Tibial nerve (tissue), 4 donors: ENCODE measurements at regions not wholly inside any gene's neighbourhood (a gene's known extent, or its start where the extent isn't known, plus 50 kb on each side); places are given as distances from the start of the nearest gene placed in this dataset.

Experiments
- DNase-seq, 2 donors: peaks; one replicate each; pipeline ENCODE4 v3.0.0-alpha.2; 2019; ENCODE audit warnings: low spot score in 2 of 2
- H3K27ac ChIP-seq, 4 donors: fragments of 200-600 bp; sonication (generic) in 3 of 4; one replicate each; pipeline ENCODE4 v1.5.1; 2017 to 2019; ENCODE audit warnings: mild to moderate bottlenecking in 1 of 4
- H3K27me3 ChIP-seq, 2 donors: fragments of 200-600 bp; sonication (generic) in 1 of 2; one replicate each; pipeline versions ENCODE4 v1.5.1 to v1.6.0; 2017 to 2019
- H3K36me3 ChIP-seq, 3 donors: fragments of 200-600 bp; sonication (generic); one replicate each; pipeline ENCODE4 v1.5.1; 2018 to 2019
- H3K4me1 ChIP-seq, 4 donors: fragments of 200-600 bp; sonication (generic) in 3 of 4; one replicate each; pipeline ENCODE4 v1.5.1; 2017 to 2019
- H3K4me3 ChIP-seq, 4 donors: fragments of 200-600 bp; sonication (generic) in 3 of 4; one replicate each; pipeline ENCODE4 v1.5.1; 2017 to 2019; ENCODE audit warnings: mild to moderate bottlenecking in 1 of 4, moderate library complexity in 1 of 4
- H3K9me3 ChIP-seq, 4 donors: fragments of 200-600 bp; sonication (generic) in 3 of 4; one replicate each; pipeline ENCODE4 v1.5.1; 2017 to 2019
- EP300 ChIP-seq, 2 donors: sonication (generic); formaldehyde crosslinking; IDR thresholded peaks; one replicate each; pipeline ENCODE4 v1.6.1; 2017; ENCODE audit warnings: antibody characterized with exemption in 2 of 2, mild to moderate bottlenecking in 1 of 2
- POLR2A ChIP-seq, 2 donors: fragments of 450-650 bp; IDR thresholded peaks; one replicate each; pipeline ENCODE4 v1.6.1; 2017; ENCODE audit warnings: antibody characterized with exemption in 2 of 2, mild to moderate bottlenecking in 2 of 2, moderate library complexity in 2 of 2
- WGBS, 2 donors: methylation state at CpG; one replicate each; pipeline ENCODE4 v1.1.5; 2018; 5-methylcytosine and 5-hydroxymethylcytosine counted together
- TF ChIP-seq, protein P1 (sequence below), 5 experiments: fragments of 200-600 bp in 3 of 5; fragments of 450-650 bp in 2 of 5; sonication (generic) in 3 of 5; IDR thresholded peaks; one replicate each; pipeline ENCODE4 v1.5.1; 2016 to 2019; ENCODE audit warnings: antibody characterized with exemption in 5 of 5, mild to moderate bottlenecking in 3 of 5, moderate library complexity in 2 of 5

DNA sequence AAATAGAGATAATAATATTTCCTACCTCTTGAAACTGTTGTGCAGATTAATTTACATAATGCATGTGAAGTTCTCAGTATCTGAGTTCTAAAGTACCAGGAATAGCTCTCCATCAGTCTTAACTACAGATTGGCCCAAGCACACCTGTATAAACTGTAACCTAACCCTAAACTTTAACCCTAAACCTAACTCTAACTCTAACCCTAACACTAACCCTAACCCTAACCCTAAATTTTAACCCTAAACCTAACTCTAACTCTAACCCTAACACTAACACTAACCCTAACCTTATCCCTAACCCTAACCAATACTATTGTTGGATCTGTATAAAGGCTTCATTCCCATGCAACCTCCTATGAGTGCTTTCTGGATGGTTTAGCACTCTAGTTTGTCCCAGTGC lies 1445.9 kb upstream of the TENM4 start:
- no peaks in the 10 kb centered on the region for H3K27me3 ChIP-seq
- H3K36me3 ChIP-seq = no peaks in the 10 kb centered on the region
- TF ChIP-seq, protein P1, sequence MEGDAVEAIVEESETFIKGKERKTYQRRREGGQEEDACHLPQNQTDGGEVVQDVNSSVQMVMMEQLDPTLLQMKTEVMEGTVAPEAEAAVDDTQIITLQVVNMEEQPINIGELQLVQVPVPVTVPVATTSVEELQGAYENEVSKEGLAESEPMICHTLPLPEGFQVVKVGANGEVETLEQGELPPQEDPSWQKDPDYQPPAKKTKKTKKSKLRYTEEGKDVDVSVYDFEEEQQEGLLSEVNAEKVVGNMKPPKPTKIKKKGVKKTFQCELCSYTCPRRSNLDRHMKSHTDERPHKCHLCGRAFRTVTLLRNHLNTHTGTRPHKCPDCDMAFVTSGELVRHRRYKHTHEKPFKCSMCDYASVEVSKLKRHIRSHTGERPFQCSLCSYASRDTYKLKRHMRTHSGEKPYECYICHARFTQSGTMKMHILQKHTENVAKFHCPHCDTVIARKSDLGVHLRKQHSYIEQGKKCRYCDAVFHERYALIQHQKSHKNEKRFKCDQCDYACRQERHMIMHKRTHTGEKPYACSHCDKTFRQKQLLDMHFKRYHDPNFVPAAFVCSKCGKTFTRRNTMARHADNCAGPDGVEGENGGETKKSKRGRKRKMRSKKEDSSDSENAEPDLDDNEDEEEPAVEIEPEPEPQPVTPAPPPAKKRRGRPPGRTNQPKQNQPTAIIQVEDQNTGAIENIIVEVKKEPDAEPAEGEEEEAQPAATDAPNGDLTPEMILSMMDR (IDR thresholded peaks at IDR 0.05) = no peak
- TF ChIP-seq POLR2A (IDR thresholded peaks at IDR 0.05) = no peak
- TF ChIP-seq EP300 (IDR thresholded peaks at IDR 0.05) = no peak
- no peaks in the 10 kb centered on the region for H3K4me1 ChIP-seq
- no peak overlapping the region for H3K27ac ChIP-seq
- no peak overlapping the region for H3K4me3 ChIP-seq
- DNase-seq = no peak
- no peaks in the 10 kb centered on the region for H3K9me3 ChIP-seq

DNA sequence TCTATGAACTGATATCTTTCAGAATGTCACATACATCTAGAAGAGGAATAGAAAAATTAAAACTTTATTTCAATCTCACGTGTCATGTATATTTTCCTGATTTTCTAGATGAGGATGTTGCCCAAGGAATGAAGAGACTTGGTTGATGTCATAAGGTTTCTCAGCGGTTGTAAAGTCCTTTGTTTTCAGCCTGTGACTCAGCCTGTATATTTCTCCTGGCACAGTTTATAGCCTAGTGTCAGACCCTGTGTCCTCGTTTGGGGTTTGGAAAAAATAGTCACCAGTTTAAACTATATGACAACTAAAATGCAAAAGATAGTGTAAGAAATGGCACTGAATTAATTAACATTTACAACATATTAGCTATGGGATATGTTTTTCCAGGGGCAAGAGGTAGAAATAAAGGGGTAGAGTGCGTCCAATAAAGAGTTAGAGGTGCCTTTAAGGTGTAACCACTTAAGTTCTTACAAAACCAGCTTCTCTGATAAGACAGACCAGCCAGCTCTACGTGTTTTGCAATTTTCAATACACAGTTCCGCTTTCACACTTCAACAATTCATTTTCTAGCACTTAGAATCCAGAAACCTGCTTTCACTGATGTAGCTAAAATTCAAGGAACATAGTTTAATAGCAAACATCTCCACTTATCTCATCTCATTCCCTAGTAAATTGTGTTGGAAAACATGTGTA lies 1432.6 kb upstream of the TENM4 start:
- TF ChIP-seq EP300 (IDR thresholded peaks at IDR 0.05) (no peak), POLR2A (IDR thresholded peaks at IDR 0.05) (no peak)
- TF ChIP-seq, protein P1 (IDR thresholded peaks at IDR 0.05) = no peak

DNA sequence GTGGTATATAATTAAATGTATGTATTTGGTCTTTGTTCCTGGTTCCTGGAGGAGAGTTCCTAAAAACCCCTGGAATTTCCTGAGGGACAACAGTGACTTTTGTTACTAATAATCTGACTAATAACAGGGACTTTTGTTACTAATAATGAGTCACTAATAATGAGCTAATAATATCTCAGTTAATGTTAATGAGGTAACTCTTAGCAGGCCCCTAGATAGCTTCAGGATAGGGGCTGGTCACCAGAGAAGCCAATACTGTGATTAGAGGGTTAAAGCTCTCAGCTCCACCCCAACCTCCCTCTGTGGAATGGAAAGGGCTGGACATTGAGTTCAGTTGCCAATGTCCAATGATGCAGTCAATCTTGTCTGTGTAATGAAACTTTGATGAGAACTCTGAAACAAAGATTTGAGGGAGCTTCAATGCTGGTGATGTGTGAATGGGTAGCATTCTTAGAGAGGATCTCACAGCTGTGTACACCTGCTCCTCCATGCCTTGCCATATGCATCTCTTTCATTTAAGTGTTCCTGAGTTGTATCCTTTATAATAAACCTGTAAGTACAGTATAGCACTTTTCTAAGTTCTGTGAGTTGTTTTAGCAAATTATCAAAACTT lies 1431.4 kb upstream of the TENM4 start:
- H3K27me3 ChIP-seq = no peaks in the 10 kb centered on the region
- no peak overlapping the region for H3K27ac ChIP-seq
- no peak overlapping the region for H3K4me3 ChIP-seq
- DNase-seq = no peak
- no peaks in the 10 kb centered on the region for H3K4me1 ChIP-seq
- H3K9me3 ChIP-seq = no peaks in the 10 kb centered on the region
- H3K36me3 ChIP-seq = no peaks in the 10 kb centered on the region
- TF ChIP-seq, protein P1 (IDR thresholded peaks at IDR 0.05) = no peak
- TF ChIP-seq EP300 (IDR thresholded peaks at IDR 0.05) (no peak), POLR2A (IDR thresholded peaks at IDR 0.05) (no peak)

More for the DNA sequence above, 1432.6 kb upstream of the TENM4 start:
- no peaks in the 10 kb centered on the region for H3K9me3 ChIP-seq
- no peak overlapping the region for H3K4me3 ChIP-seq
- DNase-seq = no peak
- no peak overlapping the region for H3K27ac ChIP-seq
- 64 to 69% methylated on average over 6 of the region's 6 CpGs for WGBS, 2 donors
- no peaks in the 10 kb centered on the region for H3K36me3 ChIP-seq
- H3K4me1 ChIP-seq = no peaks in the 10 kb centered on the region
- H3K27me3 ChIP-seq = no peaks in the 10 kb centered on the region

DNA sequence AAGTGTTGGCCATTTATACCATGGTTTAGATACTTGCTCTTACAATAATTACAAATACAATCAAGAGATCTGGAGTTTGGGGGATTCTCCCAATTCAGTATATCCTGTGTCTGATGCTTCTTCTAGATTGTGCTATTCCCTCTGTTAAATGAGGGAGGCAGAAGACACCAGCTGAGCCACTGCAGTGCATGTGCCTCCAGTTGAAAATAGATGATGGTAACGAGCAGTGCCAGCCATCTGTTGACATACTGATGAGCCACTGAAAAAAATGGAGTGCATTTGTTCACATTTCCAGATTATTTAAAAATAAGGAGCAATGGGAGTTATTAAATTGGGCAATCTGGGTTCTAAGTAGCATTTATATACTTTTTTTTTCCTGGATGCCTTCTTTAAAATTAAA lies 1428.0 kb upstream of the TENM4 start:
- no peak overlapping the region for H3K4me3 ChIP-seq
- WGBS, 2 donors = 60 to 67% methylated on average over 1 of the region's 1 CpG
- no peak overlapping the region for H3K27ac ChIP-seq
- no peak for TF ChIP-seq EP300 (IDR thresholded peaks at IDR 0.05)
- TF ChIP-seq POLR2A (IDR thresholded peaks at IDR 0.05) = no peak
- TF ChIP-seq, protein P1 (IDR thresholded peaks at IDR 0.05) = no peak
- no peaks in the 10 kb centered on the region for H3K4me1 ChIP-seq
- H3K36me3 ChIP-seq = no peaks in the 10 kb centered on the region
- no peaks in the 10 kb centered on the region for H3K9me3 ChIP-seq
- no peak for DNase-seq
- H3K27me3 ChIP-seq = no peaks in the 10 kb centered on the region

DNA sequence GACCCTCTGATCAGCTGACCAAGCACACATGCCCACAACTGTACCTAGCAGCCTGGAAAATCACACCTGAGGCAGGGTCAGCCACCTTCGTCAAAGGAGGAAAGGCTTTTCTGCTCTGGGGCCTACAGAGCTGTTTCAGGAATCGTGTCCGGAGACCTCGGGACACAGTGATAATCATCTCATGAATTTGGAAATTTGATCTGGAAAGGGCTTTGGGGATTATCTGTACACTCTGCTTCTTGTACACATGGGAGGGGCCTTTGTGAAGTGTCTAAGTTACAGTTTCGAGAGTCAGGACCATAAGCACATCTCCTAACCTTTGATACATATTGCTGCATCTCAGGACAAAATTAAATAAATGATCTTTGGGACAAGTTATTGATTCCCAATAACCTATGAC lies 1421.2 kb upstream of the TENM4 start:
- TF ChIP-seq, protein P1 (IDR thresholded peaks at IDR 0.05) = no peak
- TF ChIP-seq POLR2A (IDR thresholded peaks at IDR 0.05) = no peak
- TF ChIP-seq EP300 (IDR thresholded peaks at IDR 0.05) = no peak
- no peaks in the 10 kb centered on the region for H3K4me1 ChIP-seq
- 78 to 86% methylated on average over 5 of the region's 5 CpGs for WGBS, 2 donors
- H3K36me3 ChIP-seq = no peaks in the 10 kb centered on the region
- H3K27ac ChIP-seq = no peak overlapping the region
- H3K4me3 ChIP-seq = no peak overlapping the region
- DNase-seq = no peak
- H3K9me3 ChIP-seq = no peaks in the 10 kb centered on the region
- no peaks in the 10 kb centered on the region for H3K27me3 ChIP-seq
